ENCODE measurements at regions not wholly inside any gene's neighbourhood (a gene's known extent, or its start where the extent isn't known, plus 50 kb on each side); places are given as distances from the start of the nearest gene placed in this dataset.

DNA sequence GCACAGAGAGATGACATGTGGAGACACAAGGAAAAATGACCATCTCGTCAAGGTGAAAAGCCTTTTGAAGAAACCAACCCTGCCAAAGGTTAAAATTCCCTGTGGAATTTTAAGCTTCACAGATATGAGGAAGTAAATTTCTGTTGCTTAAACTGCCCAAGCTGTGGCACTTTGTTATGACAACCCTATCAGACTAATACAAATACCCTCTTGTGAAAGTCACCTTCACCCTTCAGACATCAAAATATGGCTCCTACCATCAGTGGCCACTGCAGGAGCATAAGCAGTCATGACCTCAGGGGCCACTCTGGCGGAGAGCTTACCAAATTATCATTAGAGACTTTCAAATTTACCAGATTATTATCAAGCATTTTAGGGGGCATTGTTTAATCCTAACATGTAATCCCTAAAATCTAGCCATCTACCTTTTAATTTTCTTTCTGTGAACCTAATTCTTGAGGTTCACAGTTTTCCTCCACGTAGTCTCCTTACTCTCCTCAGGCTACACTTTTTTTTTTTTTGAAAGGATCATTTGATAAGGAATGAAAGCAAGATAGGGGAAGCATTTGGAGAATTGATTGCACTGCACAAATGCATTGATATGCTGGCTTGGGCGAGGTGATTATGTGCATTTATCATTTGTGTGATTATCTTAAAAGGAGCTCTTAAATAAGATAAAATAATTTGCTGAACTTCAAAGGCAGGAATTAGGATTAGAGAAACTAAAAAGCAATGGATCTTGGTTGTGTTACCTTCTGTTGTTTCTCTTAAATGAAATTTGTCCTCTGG, 90.3 kb downstream of the TMEM168 start:
- TF ChIP-seq, protein P1, sequence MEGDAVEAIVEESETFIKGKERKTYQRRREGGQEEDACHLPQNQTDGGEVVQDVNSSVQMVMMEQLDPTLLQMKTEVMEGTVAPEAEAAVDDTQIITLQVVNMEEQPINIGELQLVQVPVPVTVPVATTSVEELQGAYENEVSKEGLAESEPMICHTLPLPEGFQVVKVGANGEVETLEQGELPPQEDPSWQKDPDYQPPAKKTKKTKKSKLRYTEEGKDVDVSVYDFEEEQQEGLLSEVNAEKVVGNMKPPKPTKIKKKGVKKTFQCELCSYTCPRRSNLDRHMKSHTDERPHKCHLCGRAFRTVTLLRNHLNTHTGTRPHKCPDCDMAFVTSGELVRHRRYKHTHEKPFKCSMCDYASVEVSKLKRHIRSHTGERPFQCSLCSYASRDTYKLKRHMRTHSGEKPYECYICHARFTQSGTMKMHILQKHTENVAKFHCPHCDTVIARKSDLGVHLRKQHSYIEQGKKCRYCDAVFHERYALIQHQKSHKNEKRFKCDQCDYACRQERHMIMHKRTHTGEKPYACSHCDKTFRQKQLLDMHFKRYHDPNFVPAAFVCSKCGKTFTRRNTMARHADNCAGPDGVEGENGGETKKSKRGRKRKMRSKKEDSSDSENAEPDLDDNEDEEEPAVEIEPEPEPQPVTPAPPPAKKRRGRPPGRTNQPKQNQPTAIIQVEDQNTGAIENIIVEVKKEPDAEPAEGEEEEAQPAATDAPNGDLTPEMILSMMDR (IDR thresholded peaks at IDR 0.05), result no peak
- TF ChIP-seq POLR2A (IDR thresholded peaks at IDR 0.05), result no peak

Data from uterus (tissue), 2 donors.